ENCODE measurements at regions not wholly inside any gene's neighbourhood (a gene's known extent, or its start where the extent isn't known, plus 50 kb on each side); places are given as distances from the start of the nearest gene placed in this dataset.

- DNase-seq: no peak
- TF ChIP-seq CTCF (IDR thresholded peaks at IDR 0.05; ENCODE audit: borderline replicate concordance): no peak
- no peaks in the 10 kb centered on the region for H3K36me3 ChIP-seq
- intact Hi-C loops (cut with micrococcal nuclease): no loop called here
- peaks cover 11% of the 10 kb centered on the region for H3K9me3 ChIP-seq (replicated peaks)
- no peak overlapping the region for H3K4me3 ChIP-seq
- H3K4me1 ChIP-seq: peaks cover 8% of the 10 kb centered on the region
- H3K27me3 ChIP-seq (ENCODE audit: low read depth): peaks cover 56% of the 10 kb centered on the region
- H3K27ac ChIP-seq (replicated peaks): no peak overlapping the region
Observed at GRCh38 chr12:13373803-13374202, 177.3 kb downstream of the EMP1 start.

DNA sequence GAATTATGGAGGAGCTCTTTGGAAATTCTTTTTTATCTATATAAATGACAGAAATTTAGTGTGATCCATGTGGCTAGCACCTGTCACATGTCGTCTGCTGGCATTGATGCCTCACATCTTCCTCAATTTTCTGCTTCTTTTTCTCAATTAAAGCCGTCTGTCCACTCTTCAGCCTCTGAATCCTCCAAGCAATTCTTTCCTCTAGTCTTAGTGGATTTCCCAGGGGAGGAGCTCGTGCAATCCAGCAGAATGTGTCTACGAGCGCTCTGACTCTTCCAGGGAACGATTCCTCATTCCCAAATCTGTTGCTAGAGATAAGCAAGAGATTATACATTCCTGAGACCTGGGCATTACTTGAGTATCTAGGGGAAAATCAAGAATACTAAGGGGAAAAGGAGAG lies 176.6 kb downstream of the EMP1 start:
- Histone ChIP-seq H3K36me3 (no peaks in the 10 kb centered on the region), H3K27me3 (ENCODE audit: low read depth) (peaks cover 57% of the 10 kb centered on the region), H3K4me3 (no peak overlapping the region), H3K4me1 (peaks cover 8% of the 10 kb centered on the region), H3K9me3 (replicated peaks) (peaks cover 10% of the 10 kb centered on the region), H3K27ac (replicated peaks) (no peak overlapping the region)
- intact Hi-C loops (cut with micrococcal nuclease): no loop called here
- no peak for TF ChIP-seq CTCF (IDR thresholded peaks at IDR 0.05; ENCODE audit: borderline replicate concordance)
- no peak for DNase-seq

GRCh38 chr12:13372386-13372785 lies 175.9 kb downstream of the EMP1 start:
- no peak for TF ChIP-seq CTCF (IDR thresholded peaks at IDR 0.05; ENCODE audit: borderline replicate concordance)
- intact Hi-C loops (cut with micrococcal nuclease): no loop called here
- Histone ChIP-seq H3K36me3 (no peaks in the 10 kb centered on the region), H3K27ac (replicated peaks) (no peak overlapping the region), H3K9me3 (replicated peaks) (peaks cover 3% of the 10 kb centered on the region), H3K4me3 (no peak overlapping the region), H3K27me3 (ENCODE audit: low read depth) (peaks cover 55% of the 10 kb centered on the region), H3K4me1 (peaks cover 8% of the 10 kb centered on the region)
- DNase-seq: no peak

GRCh38 chr12:13371797-13372196 lies 175.3 kb downstream of the EMP1 start:
- DNase-seq: no peak
- intact Hi-C loops (cut with micrococcal nuclease): no loop called here

DNA sequence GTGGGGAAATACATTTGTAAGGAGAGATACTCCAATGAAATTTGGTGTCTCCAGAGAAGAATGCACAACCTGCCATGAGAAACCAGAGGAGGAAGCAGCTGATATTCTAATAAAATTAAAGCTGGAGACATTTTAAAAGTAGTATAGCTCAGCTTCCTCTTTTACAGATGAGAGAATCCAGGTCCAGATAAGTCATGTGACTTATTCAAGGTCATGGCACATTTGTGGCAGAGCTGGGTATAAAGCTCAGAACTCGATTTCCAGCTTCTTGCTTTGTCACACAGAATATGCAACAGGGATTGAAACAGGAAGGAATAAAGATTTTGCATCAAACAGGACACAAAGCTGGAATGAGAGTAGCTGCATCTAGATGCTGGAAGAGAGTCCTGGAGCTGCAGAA lies 174.8 kb downstream of the EMP1 start:
- Histone ChIP-seq H3K4me3 (no peak overlapping the region), H3K36me3 (no peaks in the 10 kb centered on the region), H3K9me3 (replicated peaks) (no peaks in the 10 kb centered on the region), H3K27me3 (ENCODE audit: low read depth) (peaks cover 57% of the 10 kb centered on the region), H3K4me1 (peaks cover 8% of the 10 kb centered on the region), H3K27ac (replicated peaks) (no peak overlapping the region)
- no peak for TF ChIP-seq CTCF (IDR thresholded peaks at IDR 0.05; ENCODE audit: borderline replicate concordance)
- no peak for DNase-seq
- intact Hi-C loops (cut with micrococcal nuclease): no loop called here

More at GRCh38 chr12:13371797-13372196, 175.3 kb downstream of the EMP1 start:
- Histone ChIP-seq H3K36me3 (no peaks in the 10 kb centered on the region), H3K4me1 (peaks cover 8% of the 10 kb centered on the region), H3K27ac (replicated peaks) (no peak overlapping the region), H3K9me3 (replicated peaks) (no peaks in the 10 kb centered on the region), H3K4me3 (no peak overlapping the region), H3K27me3 (ENCODE audit: low read depth) (peaks cover 55% of the 10 kb centered on the region)
- TF ChIP-seq CTCF (IDR thresholded peaks at IDR 0.05; ENCODE audit: borderline replicate concordance): no peak
